ENCODE measurements at regions not wholly inside any gene's neighbourhood (a gene's known extent, or its start where the extent isn't known, plus 50 kb on each side); places are given as distances from the start of the nearest gene placed in this dataset.

GRCh38 chr9:82404196-82404870, 415.8 kb downstream of the SPATA31D1 start:
- TF ChIP-seq POLR2AphosphoS5 (IDR thresholded peaks at IDR 0.05; ENCODE audit: low read depth, low read length) (no peak), POLR2A (IDR thresholded peaks at IDR 0.05; ENCODE audit: low read depth, low read length) (no peak), POU2F2 (IDR thresholded peaks at IDR 0.05; ENCODE audit: low read depth, low read length) (no peak), TAF1 (IDR thresholded peaks at IDR 0.05; ENCODE audit: low read depth, low read length) (no peak), PAX5 (IDR thresholded peaks at IDR 0.05; ENCODE audit: insufficient read depth, low read length, severe bottlenecking) (no peak), SPI1 (IDR thresholded peaks at IDR 0.05; ENCODE audit: low read depth, low read length) (no peak)

Measured in GM12891 (cell line).